ENCODE measurements at regions not wholly inside any gene's neighbourhood (a gene's known extent, or its start where the extent isn't known, plus 50 kb on each side); places are given as distances from the start of the nearest gene placed in this dataset.
A peak's percentile ranks its signal among the peaks of the same experiment; 100 is the strongest.

GRCh38 chr1:38486085-38486484 is 373.5 kb downstream of the RRAGC start:
- H3K36me3 Mint-ChIP-seq (ENCODE audit: insufficient read depth in 1 of 3, low read depth in 3 of 3) = peaks cover 1 to 7% (median 2%) of the 10 kb centered on the region in 3 experiments; a peak in 3 of 7 replicates
- Histone ChIP-seq H3K27ac (ENCODE audit: insufficient read length, low read depth, low read length) (no peak overlapping the region), H3K14ac (ENCODE audit: insufficient read depth, low read length) (no peak overlapping the region), H4K5ac (ENCODE audit: insufficient read length, low read depth, low read length) (no peak overlapping the region), H3K4ac (ENCODE audit: low read depth, low read length) (no peak overlapping the region), H2AK5ac (ENCODE audit: insufficient read length, low read length) (no peak overlapping the region), H4K91ac (ENCODE audit: insufficient read length, low read depth, low read length) (no peak overlapping the region), H3K9me3 (ENCODE audit: control insufficient read depth, low read depth, low read length) (no peaks in the 10 kb centered on the region), H4K20me1 (ENCODE audit: control insufficient read depth, insufficient read depth, insufficient read length) (no peaks in the 10 kb centered on the region), H2BK5ac (ENCODE audit: insufficient read length, low read length) (no peak overlapping the region), H3K23ac (ENCODE audit: insufficient read length, low read depth, low read length) (no peak overlapping the region), H3K18ac (ENCODE audit: insufficient read length, low read depth, low read length) (no peak overlapping the region), H3K27me3 (ENCODE audit: insufficient read depth, low read length) (0 out of 2 replicates have a peak, but pooled peaks cover 2% of the 10 kb centered on the region), H3K79me2 (ENCODE audit: insufficient read depth, low read length) (no peaks in the 10 kb centered on the region), H3K4me2 (ENCODE audit: insufficient read depth, insufficient read length, low read length) (no peak overlapping the region), H2BK12ac (ENCODE audit: insufficient read length, low read depth, low read length) (no peak overlapping the region), H3K79me1 (ENCODE audit: insufficient read depth, low read depth, low read length, poor library complexity, severe bottlenecking) (no peaks in the 10 kb centered on the region), H3K23me2 (ENCODE audit: insufficient read length, low read depth, low read length, poor library complexity, severe bottlenecking) (no peaks in the 10 kb centered on the region), H3K4me1 (ENCODE audit: insufficient read depth, low read length) (peaks cover 8% of the 10 kb centered on the region; the same call in 1 of the 2 replicates), H3T11ph (ENCODE audit: low read length) (no peak overlapping the region), H2BK15ac (ENCODE audit: low read depth, low read length) (no peak overlapping the region), H3K56ac (ENCODE audit: insufficient read length, low read depth, low read length) (no peak overlapping the region), H2BK20ac (ENCODE audit: low read depth, low read length, poor library complexity, severe bottlenecking) (no peak overlapping the region), H4K8ac (replicated peaks; ENCODE audit: insufficient read length, low read depth, low read length) (no peak overlapping the region), H2BK120ac (ENCODE audit: low read depth, low read length, poor library complexity, severe bottlenecking) (no peak overlapping the region), H3K9ac (ENCODE audit: extremely low read depth, insufficient read length, low read length) (no peak overlapping the region), H2AFZ (ENCODE audit: low read length) (no peak overlapping the region)
- no CpG with 5 or more reads among the region's 5 CpGs for WGBS (ENCODE audit: extremely low coverage, insufficient read length, low lambda C conversion rate)
- H3K27me3 Mint-ChIP-seq (ENCODE audit: low read depth) = peaks cover 10% of the 10 kb centered on the region
- peak overlapping the region in 1 of 2 experiments; percentile 21; a peak in 1 of 5 replicates for H3K4me3 Mint-ChIP-seq
- DNase-seq = no peak
- TF ChIP-seq, protein P1, sequence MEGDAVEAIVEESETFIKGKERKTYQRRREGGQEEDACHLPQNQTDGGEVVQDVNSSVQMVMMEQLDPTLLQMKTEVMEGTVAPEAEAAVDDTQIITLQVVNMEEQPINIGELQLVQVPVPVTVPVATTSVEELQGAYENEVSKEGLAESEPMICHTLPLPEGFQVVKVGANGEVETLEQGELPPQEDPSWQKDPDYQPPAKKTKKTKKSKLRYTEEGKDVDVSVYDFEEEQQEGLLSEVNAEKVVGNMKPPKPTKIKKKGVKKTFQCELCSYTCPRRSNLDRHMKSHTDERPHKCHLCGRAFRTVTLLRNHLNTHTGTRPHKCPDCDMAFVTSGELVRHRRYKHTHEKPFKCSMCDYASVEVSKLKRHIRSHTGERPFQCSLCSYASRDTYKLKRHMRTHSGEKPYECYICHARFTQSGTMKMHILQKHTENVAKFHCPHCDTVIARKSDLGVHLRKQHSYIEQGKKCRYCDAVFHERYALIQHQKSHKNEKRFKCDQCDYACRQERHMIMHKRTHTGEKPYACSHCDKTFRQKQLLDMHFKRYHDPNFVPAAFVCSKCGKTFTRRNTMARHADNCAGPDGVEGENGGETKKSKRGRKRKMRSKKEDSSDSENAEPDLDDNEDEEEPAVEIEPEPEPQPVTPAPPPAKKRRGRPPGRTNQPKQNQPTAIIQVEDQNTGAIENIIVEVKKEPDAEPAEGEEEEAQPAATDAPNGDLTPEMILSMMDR (conservative IDR thresholded peaks at IDR 0.05) = no peak
- peaks cover 0 to 5% of the 10 kb centered on the region in 2 experiments; a peak in 4 of 5 replicates for H3K9me3 Mint-ChIP-seq
- peaks cover 47 to 49% of the 10 kb centered on the region in 2 experiments for H3K4me1 Mint-ChIP-seq
- peak overlapping the region; percentile 6 to 47 (median 29); a peak in 3 of 7 replicates for H3K27ac Mint-ChIP-seq

Measured in H9 (cell line).